ENCODE measurements at regions not wholly inside any gene's neighbourhood (a gene's known extent, or its start where the extent isn't known, plus 50 kb on each side); places are given as distances from the start of the nearest gene placed in this dataset.

GRCh38 chr14:99004112-99004511 lies 267.9 kb downstream of the BCL11B start:
- DNase-seq (ENCODE audit: low spot score), result no peak
- no peak for ATAC-seq (ENCODE audit: low FRiP score)
- TF ChIP-seq CTCF (IDR thresholded peaks at IDR 0.05), result no peak

- no peak for ATAC-seq (ENCODE audit: low FRiP score)
Observed at GRCh38 chr14:99006276-99006675, 265.7 kb downstream of the BCL11B start.

GRCh38 chr14:99007795-99008194 lies 264.2 kb downstream of the BCL11B start:
- ATAC-seq (ENCODE audit: low FRiP score), result no peak
- TF ChIP-seq CTCF (IDR thresholded peaks at IDR 0.05), result no peak

More at GRCh38 chr14:99006276-99006675, 265.7 kb downstream of the BCL11B start:
- TF ChIP-seq CTCF (IDR thresholded peaks at IDR 0.05), result no peak
- no peak for DNase-seq (ENCODE audit: low spot score)

GRCh38 chr14:99009871-99010270 lies 262.1 kb downstream of the BCL11B start:
- ATAC-seq (ENCODE audit: low FRiP score) (no peak), DNase-seq (ENCODE audit: low spot score) (no peak)
- no peak for TF ChIP-seq CTCF (IDR thresholded peaks at IDR 0.05)

More at GRCh38 chr14:99007795-99008194, 264.2 kb downstream of the BCL11B start:
- DNase-seq (ENCODE audit: low spot score), result no peak

GRCh38 chr14:99011385-99011784 lies 260.6 kb downstream of the BCL11B start:
- ATAC-seq (ENCODE audit: low FRiP score), result no peak
- no peak for TF ChIP-seq CTCF (IDR thresholded peaks at IDR 0.05)
- DNase-seq (ENCODE audit: low spot score), result no peak

- TF ChIP-seq CTCF (IDR thresholded peaks at IDR 0.05), result no peak
- DNase-seq (ENCODE audit: low spot score) (no peak), ATAC-seq (ENCODE audit: low FRiP score) (no peak)
Observed at GRCh38 chr14:99012703-99013102, 259.3 kb downstream of the BCL11B start.

- TF ChIP-seq CTCF (IDR thresholded peaks at IDR 0.05), result no peak
- DNase-seq (ENCODE audit: low spot score), result no peak
- no peak for ATAC-seq (ENCODE audit: low FRiP score)
Observed at GRCh38 chr14:99015833-99016232, 256.2 kb downstream of the BCL11B start.

Measured in omental fat pad (tissue), 3 donors.